ENCODE measurements at regions not wholly inside any gene's neighbourhood (a gene's known extent, or its start where the extent isn't known, plus 50 kb on each side); places are given as distances from the start of the nearest gene placed in this dataset.

GRCh38 chr2:149747456-149747855 is 159.9 kb upstream of the MMADHC start:
- no peak overlapping the region for H3K4me3 Mint-ChIP-seq
- H3K79me2 ChIP-seq (ENCODE audit: insufficient read depth, low read length) = no peaks in the 10 kb centered on the region
- no peak overlapping the region for H3K9ac ChIP-seq (ENCODE audit: extremely low read depth, insufficient read length, low read length)
- no peaks in the 10 kb centered on the region for H3K27me3 Mint-ChIP-seq (ENCODE audit: low read depth)
- H3K4ac ChIP-seq (ENCODE audit: low read depth, low read length) = no peak overlapping the region
- no peak overlapping the region for H3T11ph ChIP-seq (ENCODE audit: low read length)
- no peak overlapping the region for H2BK20ac ChIP-seq (ENCODE audit: low read depth, low read length, poor library complexity, severe bottlenecking)
- TF ChIP-seq, protein P1, sequence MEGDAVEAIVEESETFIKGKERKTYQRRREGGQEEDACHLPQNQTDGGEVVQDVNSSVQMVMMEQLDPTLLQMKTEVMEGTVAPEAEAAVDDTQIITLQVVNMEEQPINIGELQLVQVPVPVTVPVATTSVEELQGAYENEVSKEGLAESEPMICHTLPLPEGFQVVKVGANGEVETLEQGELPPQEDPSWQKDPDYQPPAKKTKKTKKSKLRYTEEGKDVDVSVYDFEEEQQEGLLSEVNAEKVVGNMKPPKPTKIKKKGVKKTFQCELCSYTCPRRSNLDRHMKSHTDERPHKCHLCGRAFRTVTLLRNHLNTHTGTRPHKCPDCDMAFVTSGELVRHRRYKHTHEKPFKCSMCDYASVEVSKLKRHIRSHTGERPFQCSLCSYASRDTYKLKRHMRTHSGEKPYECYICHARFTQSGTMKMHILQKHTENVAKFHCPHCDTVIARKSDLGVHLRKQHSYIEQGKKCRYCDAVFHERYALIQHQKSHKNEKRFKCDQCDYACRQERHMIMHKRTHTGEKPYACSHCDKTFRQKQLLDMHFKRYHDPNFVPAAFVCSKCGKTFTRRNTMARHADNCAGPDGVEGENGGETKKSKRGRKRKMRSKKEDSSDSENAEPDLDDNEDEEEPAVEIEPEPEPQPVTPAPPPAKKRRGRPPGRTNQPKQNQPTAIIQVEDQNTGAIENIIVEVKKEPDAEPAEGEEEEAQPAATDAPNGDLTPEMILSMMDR (conservative IDR thresholded peaks at IDR 0.05) = no peak
- no peak overlapping the region for H4K8ac ChIP-seq (replicated peaks; ENCODE audit: insufficient read length, low read depth, low read length)
- peaks cover 0 to 3% of the 10 kb centered on the region in 2 experiments; a peak in 1 of 4 replicates for H3K4me1 Mint-ChIP-seq
- no peak overlapping the region for H3K56ac ChIP-seq (ENCODE audit: insufficient read length, low read depth, low read length)
- no peak overlapping the region for H2AK5ac ChIP-seq (ENCODE audit: insufficient read length, low read length)
- H3K9me3 Mint-ChIP-seq = no peaks in the 10 kb centered on the region
- H2BK120ac ChIP-seq (ENCODE audit: low read depth, low read length, poor library complexity, severe bottlenecking) = no peak overlapping the region
- H3K23me2 ChIP-seq (ENCODE audit: insufficient read length, low read depth, low read length, poor library complexity, severe bottlenecking) = no peaks in the 10 kb centered on the region
- H2BK5ac ChIP-seq (ENCODE audit: insufficient read length, low read length) = no peak overlapping the region
- H2BK12ac ChIP-seq (ENCODE audit: insufficient read length, low read depth, low read length) = no peak overlapping the region
- H3K36me3 Mint-ChIP-seq (ENCODE audit: insufficient read depth in 1 of 3, low read depth in 3 of 3) = no peaks in the 10 kb centered on the region; a peak in 1 of 7 replicates
- no peak overlapping the region for H3K4me2 ChIP-seq (ENCODE audit: insufficient read depth, insufficient read length, low read length)
- no peak overlapping the region for H2BK15ac ChIP-seq (ENCODE audit: low read depth, low read length)
- no peaks in the 10 kb centered on the region for H3K27me3 ChIP-seq (ENCODE audit: insufficient read depth, low read length)
- H4K20me1 ChIP-seq (ENCODE audit: control insufficient read depth, insufficient read depth, insufficient read length) = no peaks in the 10 kb centered on the region
- no peaks in the 10 kb centered on the region for H3K4me1 ChIP-seq (ENCODE audit: insufficient read depth, low read length)
- H3K79me1 ChIP-seq (ENCODE audit: insufficient read depth, low read depth, low read length, poor library complexity, severe bottlenecking) = no peaks in the 10 kb centered on the region
- no CpG with 5 or more reads among the region's 1 CpG for WGBS (ENCODE audit: extremely low coverage, insufficient read length, low lambda C conversion rate)
- no peak overlapping the region for H3K23ac ChIP-seq (ENCODE audit: insufficient read length, low read depth, low read length)
- no peak overlapping the region for H2AFZ ChIP-seq (ENCODE audit: low read length)
- no peak overlapping the region for H4K5ac ChIP-seq (ENCODE audit: insufficient read length, low read depth, low read length)
- H3K9me3 ChIP-seq (ENCODE audit: control insufficient read depth, low read depth, low read length) = no peaks in the 10 kb centered on the region
- H3K27ac Mint-ChIP-seq = no peak overlapping the region
- no peak overlapping the region for H3K27ac ChIP-seq (ENCODE audit: insufficient read length, low read depth, low read length)
- no peak for DNase-seq
- no peak overlapping the region for H3K14ac ChIP-seq (ENCODE audit: insufficient read depth, low read length)
- H3K18ac ChIP-seq (ENCODE audit: insufficient read length, low read depth, low read length) = no peak overlapping the region
- H4K91ac ChIP-seq (ENCODE audit: insufficient read length, low read depth, low read length) = no peak overlapping the region
